ENCODE measurements at regions not wholly inside any gene's neighbourhood (a gene's known extent, or its start where the extent isn't known, plus 50 kb on each side); places are given as distances from the start of the nearest gene placed in this dataset.

- TF ChIP-seq, protein P1, sequence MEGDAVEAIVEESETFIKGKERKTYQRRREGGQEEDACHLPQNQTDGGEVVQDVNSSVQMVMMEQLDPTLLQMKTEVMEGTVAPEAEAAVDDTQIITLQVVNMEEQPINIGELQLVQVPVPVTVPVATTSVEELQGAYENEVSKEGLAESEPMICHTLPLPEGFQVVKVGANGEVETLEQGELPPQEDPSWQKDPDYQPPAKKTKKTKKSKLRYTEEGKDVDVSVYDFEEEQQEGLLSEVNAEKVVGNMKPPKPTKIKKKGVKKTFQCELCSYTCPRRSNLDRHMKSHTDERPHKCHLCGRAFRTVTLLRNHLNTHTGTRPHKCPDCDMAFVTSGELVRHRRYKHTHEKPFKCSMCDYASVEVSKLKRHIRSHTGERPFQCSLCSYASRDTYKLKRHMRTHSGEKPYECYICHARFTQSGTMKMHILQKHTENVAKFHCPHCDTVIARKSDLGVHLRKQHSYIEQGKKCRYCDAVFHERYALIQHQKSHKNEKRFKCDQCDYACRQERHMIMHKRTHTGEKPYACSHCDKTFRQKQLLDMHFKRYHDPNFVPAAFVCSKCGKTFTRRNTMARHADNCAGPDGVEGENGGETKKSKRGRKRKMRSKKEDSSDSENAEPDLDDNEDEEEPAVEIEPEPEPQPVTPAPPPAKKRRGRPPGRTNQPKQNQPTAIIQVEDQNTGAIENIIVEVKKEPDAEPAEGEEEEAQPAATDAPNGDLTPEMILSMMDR (IDR thresholded peaks at IDR 0.05) = no peak
- TF ChIP-seq POLR2A (IDR thresholded peaks at IDR 0.05) = no peak
Measured at GRCh38 chr5:92748072-92748676, 832.8 kb downstream of the NR2F1-AS1 start.
